ENCODE measurements at regions not wholly inside any gene's neighbourhood (a gene's known extent, or its start where the extent isn't known, plus 50 kb on each side); places are given as distances from the start of the nearest gene placed in this dataset.

DNA sequence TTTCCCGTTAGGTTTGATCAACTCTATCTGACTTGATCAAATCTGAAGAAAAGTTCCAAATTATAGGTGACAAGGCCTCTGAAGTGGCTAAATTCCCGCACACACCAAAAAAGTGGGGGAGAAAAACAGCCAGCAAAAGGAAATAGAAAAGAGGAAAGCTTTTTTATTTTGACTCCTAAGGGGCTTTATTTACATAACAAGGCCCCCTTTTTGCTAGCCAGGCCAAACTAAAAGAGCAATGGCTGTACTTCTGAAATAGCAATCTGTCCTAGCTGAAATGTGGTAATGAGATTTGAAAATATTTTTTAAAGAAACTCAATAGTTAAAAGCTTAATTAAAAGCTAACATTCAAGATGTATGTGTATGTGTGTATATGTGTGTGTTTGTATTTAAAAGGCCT lies 311.5 kb upstream of the POGK start:
- Histone ChIP-seq H3K9ac (ENCODE audit: control insufficient read depth, extremely low read depth, insufficient read depth, low read length) (no peak overlapping the region), H2AFZ (ENCODE audit: control insufficient read depth, low read length) (no peak overlapping the region), H3K4me3 (ENCODE audit: control insufficient read depth in 2 of 3, extremely low read depth in 1 of 3, insufficient read depth in 2 of 3, low read depth in 1 of 3, low read length in 3 of 3) (no peak overlapping the region), H3K27me3 (ENCODE audit: control insufficient read depth, extremely low read depth, insufficient read depth, low read length) (no peaks in the 10 kb centered on the region), H3K27ac (ENCODE audit: control insufficient read depth, insufficient read depth, low read length) (no peak overlapping the region), H3K79me2 (ENCODE audit: control insufficient read depth, insufficient read depth, low read length) (no peaks in the 10 kb centered on the region), H3K4me2 (ENCODE audit: control insufficient read depth, extremely low read depth, insufficient read depth, low read depth, low read length) (no peak overlapping the region), H3K4me1 (ENCODE audit: control insufficient read depth, extremely low read depth, insufficient read depth, low read length) (no peaks in the 10 kb centered on the region), H4K20me1 (ENCODE audit: control insufficient read depth, extremely low read depth, insufficient read depth, low read length) (no peaks in the 10 kb centered on the region), H3K9me1 (ENCODE audit: control insufficient read depth, extremely low read depth, insufficient read depth, low read length) (no peaks in the 10 kb centered on the region), H3K9me3 (ENCODE audit: control insufficient read depth, low read depth, low read length) (no peaks in the 10 kb centered on the region), H3K36me3 (ENCODE audit: control insufficient read depth in 2 of 2, extremely low read depth in 1 of 2, insufficient read depth in 2 of 2, low read length in 2 of 2) (no peaks in the 10 kb centered on the region)
- dilution Hi-C loops (cut with MboI; ENCODE audit: extremely low pct_ligation_motif_present, low sequenced_read_pairs): no loop called here
- no peak for DNase-seq (ENCODE audit: low read depth, low spot score)
- TF ChIP-seq EZH2 (IDR thresholded peaks at IDR 0.05; ENCODE audit: low read length): no peak
- TF ChIP-seq, protein P1, sequence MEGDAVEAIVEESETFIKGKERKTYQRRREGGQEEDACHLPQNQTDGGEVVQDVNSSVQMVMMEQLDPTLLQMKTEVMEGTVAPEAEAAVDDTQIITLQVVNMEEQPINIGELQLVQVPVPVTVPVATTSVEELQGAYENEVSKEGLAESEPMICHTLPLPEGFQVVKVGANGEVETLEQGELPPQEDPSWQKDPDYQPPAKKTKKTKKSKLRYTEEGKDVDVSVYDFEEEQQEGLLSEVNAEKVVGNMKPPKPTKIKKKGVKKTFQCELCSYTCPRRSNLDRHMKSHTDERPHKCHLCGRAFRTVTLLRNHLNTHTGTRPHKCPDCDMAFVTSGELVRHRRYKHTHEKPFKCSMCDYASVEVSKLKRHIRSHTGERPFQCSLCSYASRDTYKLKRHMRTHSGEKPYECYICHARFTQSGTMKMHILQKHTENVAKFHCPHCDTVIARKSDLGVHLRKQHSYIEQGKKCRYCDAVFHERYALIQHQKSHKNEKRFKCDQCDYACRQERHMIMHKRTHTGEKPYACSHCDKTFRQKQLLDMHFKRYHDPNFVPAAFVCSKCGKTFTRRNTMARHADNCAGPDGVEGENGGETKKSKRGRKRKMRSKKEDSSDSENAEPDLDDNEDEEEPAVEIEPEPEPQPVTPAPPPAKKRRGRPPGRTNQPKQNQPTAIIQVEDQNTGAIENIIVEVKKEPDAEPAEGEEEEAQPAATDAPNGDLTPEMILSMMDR (optimal IDR thresholded peaks at IDR 0.05 in 1 of 3, IDR thresholded peaks at IDR 0.05 in 1 of 3, conservative IDR thresholded peaks at IDR 0.05 in 1 of 3; ENCODE audit: extremely low read depth in 1 of 3, insufficient read depth in 2 of 3, low read length in 3 of 3): no peak
- no peak for FAIRE-seq

- no peaks in the 10 kb centered on the region for H3K4me1 ChIP-seq (ENCODE audit: control insufficient read depth, extremely low read depth, insufficient read depth, low read length)
- FAIRE-seq (no peak), DNase-seq (ENCODE audit: low read depth, low spot score) (no peak)
- no peaks in the 10 kb centered on the region for H4K20me1 ChIP-seq (ENCODE audit: control insufficient read depth, extremely low read depth, insufficient read depth, low read length)
- H3K9me1 ChIP-seq (ENCODE audit: control insufficient read depth, extremely low read depth, insufficient read depth, low read length): no peaks in the 10 kb centered on the region
- no peak for TF ChIP-seq EZH2 (IDR thresholded peaks at IDR 0.05; ENCODE audit: low read length)
- H3K27ac ChIP-seq (ENCODE audit: control insufficient read depth, insufficient read depth, low read length): no peak overlapping the region
- H2AFZ ChIP-seq (ENCODE audit: control insufficient read depth, low read length): no peak overlapping the region
- dilution Hi-C loops (cut with MboI; ENCODE audit: extremely low pct_ligation_motif_present, low sequenced_read_pairs): no loop called here
- H3K9ac ChIP-seq (ENCODE audit: control insufficient read depth, extremely low read depth, insufficient read depth, low read length): no peak overlapping the region
- H3K79me2 ChIP-seq (ENCODE audit: control insufficient read depth, insufficient read depth, low read length): no peaks in the 10 kb centered on the region
- H3K4me3 ChIP-seq (ENCODE audit: control insufficient read depth in 2 of 3, extremely low read depth in 1 of 3, insufficient read depth in 2 of 3, low read depth in 1 of 3, low read length in 3 of 3): no peak overlapping the region
- no peaks in the 10 kb centered on the region for H3K27me3 ChIP-seq (ENCODE audit: control insufficient read depth, extremely low read depth, insufficient read depth, low read length)
- H3K36me3 ChIP-seq (ENCODE audit: control insufficient read depth in 2 of 2, extremely low read depth in 1 of 2, insufficient read depth in 2 of 2, low read length in 2 of 2): no peaks in the 10 kb centered on the region
- H3K4me2 ChIP-seq (ENCODE audit: control insufficient read depth, extremely low read depth, insufficient read depth, low read depth, low read length): no peak overlapping the region
- H3K9me3 ChIP-seq (ENCODE audit: control insufficient read depth, low read depth, low read length): no peaks in the 10 kb centered on the region
Observed at GRCh38 chr1:166538646-166539045, 300.6 kb upstream of the POGK start.

DNA sequence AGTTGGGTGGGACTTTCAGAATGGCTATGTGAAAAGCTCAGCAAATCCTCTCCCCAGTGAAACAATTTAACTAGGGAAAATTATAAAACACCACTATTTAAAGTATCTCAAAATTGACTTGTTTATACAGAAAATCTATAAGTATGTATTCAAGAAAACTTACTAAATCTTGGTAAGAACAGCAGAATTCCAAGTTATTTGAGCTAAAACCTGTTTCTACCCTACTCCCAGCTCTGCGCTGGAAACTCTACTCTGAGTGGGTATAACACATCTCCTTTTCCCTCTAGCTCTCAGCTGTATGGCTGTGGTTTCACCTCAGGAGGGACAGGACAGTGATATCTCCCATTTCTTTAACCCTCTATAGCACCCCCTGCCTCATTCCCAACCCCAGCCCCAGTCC lies 295.2 kb upstream of the POGK start:
- FAIRE-seq: no peak
- dilution Hi-C loops (cut with MboI; ENCODE audit: extremely low pct_ligation_motif_present, low sequenced_read_pairs): no loop called here
- H3K79me2 ChIP-seq (ENCODE audit: control insufficient read depth, insufficient read depth, low read length): no peaks in the 10 kb centered on the region

More for the DNA sequence above, 295.2 kb upstream of the POGK start:
- Histone ChIP-seq H3K4me3 (ENCODE audit: control insufficient read depth in 2 of 3, extremely low read depth in 1 of 3, insufficient read depth in 2 of 3, low read depth in 1 of 3, low read length in 3 of 3) (no peak overlapping the region), H3K9ac (ENCODE audit: control insufficient read depth, extremely low read depth, insufficient read depth, low read length) (no peak overlapping the region), H3K4me2 (ENCODE audit: control insufficient read depth, extremely low read depth, insufficient read depth, low read depth, low read length) (no peak overlapping the region), H3K36me3 (ENCODE audit: control insufficient read depth in 2 of 2, extremely low read depth in 1 of 2, insufficient read depth in 2 of 2, low read length in 2 of 2) (no peaks in the 10 kb centered on the region), H3K27ac (ENCODE audit: control insufficient read depth, insufficient read depth, low read length) (no peak overlapping the region), H3K27me3 (ENCODE audit: control insufficient read depth, extremely low read depth, insufficient read depth, low read length) (no peaks in the 10 kb centered on the region), H3K4me1 (ENCODE audit: control insufficient read depth, extremely low read depth, insufficient read depth, low read length) (no peaks in the 10 kb centered on the region), H2AFZ (ENCODE audit: control insufficient read depth, low read length) (no peak overlapping the region), H4K20me1 (ENCODE audit: control insufficient read depth, extremely low read depth, insufficient read depth, low read length) (no peaks in the 10 kb centered on the region), H3K9me1 (ENCODE audit: control insufficient read depth, extremely low read depth, insufficient read depth, low read length) (no peaks in the 10 kb centered on the region), H3K9me3 (ENCODE audit: control insufficient read depth, low read depth, low read length) (no peaks in the 10 kb centered on the region)
- DNase-seq (ENCODE audit: low read depth, low spot score): no peak
- no peak for TF ChIP-seq EZH2 (IDR thresholded peaks at IDR 0.05; ENCODE audit: low read length)
- TF ChIP-seq, protein P1 (optimal IDR thresholded peaks at IDR 0.05 in 1 of 3, IDR thresholded peaks at IDR 0.05 in 1 of 3, conservative IDR thresholded peaks at IDR 0.05 in 1 of 3; ENCODE audit: extremely low read depth in 1 of 3, insufficient read depth in 2 of 3, low read length in 3 of 3): no peak
